GM18519 (cell line): ENCODE measurements at regions not wholly inside any gene's neighbourhood (a gene's known extent, or its start where the extent isn't known, plus 50 kb on each side); places are given as distances from the start of the nearest gene placed in this dataset.
"Not testable (repeated sequence)": the region's sequence is repeated elsewhere in the genome, so short reads cannot be mapped to it uniquely, and the experiment has no call there.

Experiments used
- ATAC-seq: cut with Tn5 transposase; IDR thresholded peaks from one replicate; pipeline ENCODE4 v1.9.1; 2021; ENCODE audit warnings: mild to moderate bottlenecking, moderate library complexity; ENCODE audit not compliant: unreplicated experiment, low FRiP score

DNA sequence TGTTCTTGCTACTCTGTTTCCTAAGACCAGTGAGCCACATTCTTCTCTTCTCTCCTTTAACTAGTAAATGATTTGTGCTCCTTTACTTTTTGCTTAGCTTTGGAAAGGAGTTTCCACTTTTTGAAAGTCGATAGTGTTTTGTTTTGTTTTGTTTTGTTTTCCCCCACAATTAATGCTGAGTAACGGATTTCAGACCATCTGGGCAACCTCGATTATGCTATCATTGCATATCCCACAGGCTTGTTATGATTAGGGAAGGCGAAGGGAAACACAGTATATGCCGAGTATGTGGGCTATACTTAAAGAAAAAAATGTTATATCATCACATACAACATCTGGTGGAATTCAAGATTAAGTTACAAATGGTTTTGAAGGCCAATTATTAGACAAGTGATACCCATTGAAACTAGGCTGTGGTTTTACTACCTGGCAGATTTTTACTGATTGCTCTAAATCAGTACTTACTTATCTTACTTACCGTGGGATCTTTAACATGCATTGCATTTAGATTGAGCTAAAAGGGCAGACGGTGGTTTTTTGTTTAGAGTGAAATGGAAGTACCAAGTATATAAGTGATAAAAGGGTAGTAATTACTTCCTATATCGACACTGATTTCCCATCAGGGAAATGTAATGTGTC lies 361.3 kb upstream of the SOX9 start:
- ATAC-seq, result no peak

DNA sequence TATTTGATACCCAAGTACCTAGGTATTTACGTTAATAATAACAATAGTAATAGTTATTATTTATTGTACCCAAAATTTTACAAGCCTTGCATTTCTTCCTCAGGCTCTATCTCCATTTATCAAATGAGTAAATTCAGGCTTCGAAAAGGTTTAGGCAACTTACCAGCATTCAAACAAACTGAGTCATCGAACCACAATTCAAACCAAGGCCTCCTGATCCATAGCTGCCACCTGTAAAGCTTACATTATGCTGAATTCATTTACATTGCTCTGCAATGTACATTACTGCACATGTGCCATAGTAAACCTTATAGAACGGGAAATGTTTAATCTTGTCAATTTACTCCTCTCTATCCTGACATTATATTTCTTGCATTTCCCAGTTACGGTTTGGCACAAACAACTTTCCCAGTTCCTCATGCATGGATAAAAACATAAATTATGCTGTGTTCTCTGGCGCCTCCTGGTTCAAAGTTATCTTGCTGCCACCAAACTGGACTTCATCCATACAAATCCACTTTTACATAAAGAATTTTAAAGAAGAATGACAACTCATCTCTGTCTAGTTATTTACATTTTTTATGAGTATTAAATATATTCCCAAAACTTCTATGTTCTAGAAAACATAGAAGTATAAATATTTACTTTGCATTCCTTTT lies 360.6 kb upstream of the SOX9 start:
- no peak for ATAC-seq

DNA sequence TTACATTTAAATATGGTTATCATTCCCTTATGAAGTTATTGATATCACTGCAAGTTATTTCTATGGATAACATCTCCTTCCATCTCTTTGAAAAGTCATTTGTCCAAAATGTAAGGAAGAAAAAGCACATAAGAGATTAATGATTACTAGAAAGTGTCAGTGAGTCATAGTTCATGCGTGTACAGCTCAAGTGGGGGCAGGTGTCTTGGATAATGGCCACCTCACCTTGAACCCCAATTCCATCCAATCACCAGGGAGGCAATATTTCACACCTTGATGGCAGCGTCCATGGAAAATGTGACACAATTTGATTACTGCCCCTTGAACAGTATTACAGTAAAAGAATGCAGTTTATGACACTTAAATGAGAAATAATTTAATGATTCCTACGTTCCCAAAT lies 358.3 kb upstream of the SOX9 start:
- ATAC-seq, result no peak

DNA sequence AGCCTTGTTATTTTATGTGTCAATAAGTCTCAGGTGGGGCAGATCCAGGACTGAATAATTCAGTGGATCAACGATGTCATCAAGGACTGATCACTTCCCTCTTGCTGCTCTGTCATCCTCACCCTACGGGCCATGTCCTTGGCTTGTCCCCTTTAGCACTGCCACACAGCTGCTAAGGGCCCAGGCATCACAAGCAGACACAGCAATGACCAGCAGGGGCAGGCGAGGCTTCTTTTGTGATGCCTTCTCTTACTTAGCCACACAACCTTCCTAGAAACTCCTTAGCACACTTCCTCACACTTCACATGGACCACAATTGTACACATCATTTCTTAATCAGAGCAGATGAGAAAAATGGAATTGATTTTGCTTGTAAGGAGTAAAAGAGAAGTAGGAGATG lies 356.3 kb upstream of the SOX9 start:
- ATAC-seq, result no peak

DNA sequence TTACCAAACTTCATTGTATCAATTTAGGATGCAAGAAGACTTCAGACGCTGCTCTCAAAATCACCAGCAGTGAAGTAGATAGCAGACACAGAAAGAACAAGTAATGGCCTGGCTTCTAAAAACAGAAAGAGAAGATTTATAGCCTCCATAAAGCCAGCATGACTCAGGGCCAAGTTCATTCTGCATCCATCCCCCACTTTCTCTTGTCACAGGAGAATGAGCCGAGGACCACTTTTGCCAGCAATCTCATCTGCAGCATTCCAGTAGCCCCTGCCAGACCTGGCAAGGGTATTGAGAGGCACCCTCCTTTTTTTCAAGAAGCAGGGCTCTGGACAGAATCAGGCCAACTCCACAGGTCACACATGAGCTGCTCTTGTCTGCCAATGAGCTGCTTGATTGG lies 355.4 kb upstream of the SOX9 start:
- ATAC-seq, result no peak

DNA sequence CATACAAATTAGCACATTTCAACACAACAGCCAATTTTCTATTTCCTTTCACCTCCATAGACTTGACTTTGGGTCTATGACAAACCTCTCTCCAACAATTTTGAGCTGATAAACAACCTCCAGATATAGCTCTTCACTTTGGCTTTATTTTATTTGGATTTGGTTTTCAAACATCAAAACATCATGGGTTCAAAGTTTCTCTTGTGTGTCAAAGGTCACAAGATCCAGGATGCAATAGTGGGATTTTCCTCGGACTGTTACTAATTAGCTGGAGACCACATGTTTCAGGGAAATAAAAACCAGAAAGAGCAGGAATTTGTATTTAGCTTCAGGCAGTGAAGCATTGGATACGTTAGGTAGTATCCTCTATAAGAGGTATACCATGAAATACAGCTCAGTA lies 351.0 kb upstream of the SOX9 start:
- no peak for ATAC-seq

DNA sequence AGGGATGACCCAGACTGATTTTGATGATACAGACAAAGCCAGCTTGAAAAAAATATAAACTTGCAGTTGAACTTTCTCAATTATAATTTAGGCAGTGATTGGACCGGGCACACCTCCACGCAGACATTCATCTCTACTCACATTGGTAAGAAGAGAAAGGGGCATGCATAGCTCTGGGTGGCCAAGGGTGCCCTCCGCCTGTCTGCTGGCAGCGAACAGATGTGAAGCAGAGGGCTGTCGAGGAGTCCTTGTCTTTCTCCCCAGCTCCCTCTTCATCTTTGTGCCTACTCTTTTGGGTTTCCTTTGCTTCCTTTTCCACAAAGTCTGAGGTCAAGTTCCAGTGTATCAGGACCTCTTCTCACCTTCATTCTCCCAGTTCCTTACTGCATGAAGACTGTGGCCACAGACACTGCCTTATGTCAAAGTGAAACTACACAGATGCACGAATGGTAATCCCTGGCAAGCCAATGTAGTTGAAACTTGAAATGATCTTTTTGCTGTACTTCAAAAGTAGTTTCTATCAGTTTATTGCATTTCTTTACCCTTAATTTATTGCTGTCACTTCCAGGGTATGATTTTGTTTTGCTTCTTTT lies 343.7 kb upstream of the SOX9 start:
- ATAC-seq, result peak; percentile 67

DNA sequence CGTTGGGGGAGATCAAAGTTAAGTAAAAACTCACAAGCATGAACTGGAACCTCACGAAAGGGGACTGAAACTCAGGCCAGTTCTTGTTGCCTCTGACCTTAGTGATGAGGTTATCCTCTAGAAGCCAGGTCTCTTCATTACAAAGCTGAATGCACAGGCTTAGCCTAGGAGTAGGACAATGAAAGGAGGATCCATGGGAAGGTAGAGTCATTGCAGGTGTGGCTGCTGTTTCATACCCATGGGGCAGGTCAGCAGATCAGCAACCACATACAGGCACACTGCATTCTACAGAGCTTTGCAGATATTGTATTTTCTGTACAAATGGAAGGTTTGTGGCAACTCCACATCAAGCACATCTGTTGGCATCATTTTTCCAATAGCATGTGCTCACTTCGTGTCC lies 341.3 kb upstream of the SOX9 start:
- ATAC-seq, result no peak

DNA sequence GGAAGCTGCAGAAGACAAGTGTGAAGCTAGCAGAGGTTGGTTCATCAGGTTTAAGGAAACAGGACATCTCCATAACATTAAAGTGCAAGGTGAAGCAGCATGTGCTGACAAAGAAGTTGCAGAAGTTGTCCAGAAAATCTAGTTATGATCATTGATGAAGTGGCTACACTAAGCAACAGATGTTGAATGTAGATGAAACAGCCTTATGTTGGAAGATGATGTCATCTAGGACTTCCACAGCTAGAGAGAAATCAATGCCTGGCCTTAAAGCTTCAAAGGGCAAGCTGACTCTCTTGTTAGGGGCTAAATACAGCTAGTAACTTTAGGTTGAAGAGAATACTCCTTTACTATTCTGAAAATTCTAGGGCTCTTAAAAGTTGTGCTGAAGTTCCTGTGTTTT lies 340.2 kb upstream of the SOX9 start:
- no peak for ATAC-seq

DNA sequence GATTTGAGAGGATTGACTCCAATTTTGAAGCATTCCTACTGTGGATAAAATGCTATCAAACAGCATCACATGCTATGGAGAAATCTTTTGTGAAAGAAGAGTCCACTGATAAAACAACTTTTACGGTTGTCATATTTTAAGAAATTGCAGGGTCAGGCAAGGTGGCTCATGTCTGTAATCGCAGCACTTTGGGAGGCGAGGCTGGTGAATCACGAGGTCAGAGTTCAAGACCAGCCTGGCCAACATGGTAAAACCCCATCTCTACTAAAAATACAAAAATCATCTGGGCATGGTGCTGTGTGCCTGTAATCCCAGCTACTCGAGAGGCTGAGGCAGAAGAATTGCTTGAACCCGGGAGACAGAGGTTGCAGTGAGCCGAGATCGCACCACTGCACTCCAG lies 338.8 kb upstream of the SOX9 start:
- ATAC-seq, result not testable (repeated sequence)

DNA sequence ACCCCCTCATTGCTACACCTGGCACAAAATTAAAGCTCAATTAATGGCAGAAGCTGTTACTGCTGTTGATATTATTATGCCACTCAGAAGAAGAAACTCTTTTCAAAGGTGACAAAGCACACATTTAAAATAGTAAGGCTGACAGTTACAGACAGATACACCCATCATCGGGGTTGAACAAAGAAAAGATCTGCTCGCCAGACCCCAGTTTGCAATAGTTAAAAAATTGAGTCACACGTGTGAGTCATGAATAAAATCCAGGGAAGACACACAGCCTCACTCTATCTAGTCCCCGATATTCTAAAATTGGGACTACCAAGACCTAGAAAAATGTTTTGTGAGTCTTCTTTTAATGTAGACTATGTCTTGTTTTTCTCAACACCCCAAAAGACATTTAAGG lies 330.0 kb upstream of the SOX9 start:
- no peak for ATAC-seq

DNA sequence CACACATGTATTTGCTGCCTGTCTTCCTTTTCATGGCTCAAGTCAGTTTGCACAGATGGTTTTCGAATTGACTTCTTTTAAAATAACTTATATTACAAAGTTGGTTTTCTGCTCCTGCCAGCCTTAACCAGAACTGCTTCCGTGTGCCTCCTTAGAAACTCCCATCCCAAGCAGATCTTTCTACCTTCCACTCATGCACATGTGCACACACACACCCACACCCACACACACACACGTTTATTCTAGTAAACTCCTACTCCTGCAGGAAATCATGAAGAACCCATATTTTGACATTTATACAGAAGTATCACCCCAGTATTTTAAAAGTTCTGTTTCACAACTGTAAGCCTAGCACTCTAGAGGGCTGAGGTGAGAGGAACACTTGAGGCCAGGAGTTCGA lies 329.5 kb upstream of the SOX9 start:
- ATAC-seq, result no peak

DNA sequence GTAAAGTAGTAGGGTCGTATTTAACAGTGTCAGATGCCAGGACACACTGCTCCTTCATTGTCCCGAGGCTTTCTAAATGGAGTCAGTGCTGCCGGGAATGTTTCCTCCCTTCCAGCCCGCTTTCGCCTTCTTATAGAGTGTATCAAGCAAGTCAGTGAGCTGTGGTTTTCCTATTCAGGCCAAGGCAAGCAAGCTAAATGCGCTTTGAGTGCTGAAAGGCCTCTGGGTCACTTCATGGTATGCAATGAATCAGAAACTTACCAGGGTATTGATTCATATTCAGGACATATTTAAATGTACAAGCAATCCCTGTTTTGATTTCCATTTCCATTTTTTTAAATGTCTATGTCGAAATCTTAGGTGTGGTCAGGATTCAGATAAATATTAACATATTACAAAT lies 327.9 kb upstream of the SOX9 start:
- ATAC-seq, result no peak

DNA sequence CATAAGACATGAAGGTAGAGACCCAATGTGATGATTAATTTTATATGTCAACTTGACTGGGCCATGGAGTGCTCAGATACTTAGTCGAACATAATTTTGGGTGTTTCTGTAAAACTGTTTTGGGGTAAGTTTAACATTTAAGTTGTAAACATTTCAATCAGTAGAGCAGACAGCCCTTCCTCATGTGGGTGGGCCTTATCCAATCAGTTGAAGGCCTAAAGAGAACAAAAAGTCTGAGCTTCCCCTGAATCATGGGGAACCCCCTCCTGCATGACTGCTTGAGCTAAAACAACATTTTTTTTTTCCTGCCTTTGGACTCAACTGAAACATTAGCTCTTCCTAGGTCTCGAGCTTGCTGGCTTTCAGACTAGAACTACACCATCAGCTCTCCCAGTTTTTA lies 327.3 kb upstream of the SOX9 start:
- no peak for ATAC-seq

DNA sequence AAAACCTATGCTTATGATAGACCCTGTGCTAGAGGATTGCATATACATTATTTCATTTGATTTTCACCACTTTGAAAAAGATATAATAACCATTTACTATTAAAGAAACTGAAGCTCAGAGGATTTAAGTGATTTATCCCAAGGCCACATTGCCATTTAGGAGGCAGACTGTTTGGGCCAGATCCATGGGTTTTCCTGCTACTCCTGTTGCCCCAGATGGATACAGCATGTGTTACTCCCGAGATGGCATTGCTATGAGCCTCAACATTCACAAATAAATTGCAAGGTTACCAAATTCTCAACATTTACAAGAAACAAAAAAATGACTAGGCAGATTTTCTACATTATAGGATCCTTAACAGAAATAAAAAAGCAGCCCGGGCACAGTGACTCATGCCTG lies 322.1 kb upstream of the SOX9 start:
- ATAC-seq, result no peak

DNA sequence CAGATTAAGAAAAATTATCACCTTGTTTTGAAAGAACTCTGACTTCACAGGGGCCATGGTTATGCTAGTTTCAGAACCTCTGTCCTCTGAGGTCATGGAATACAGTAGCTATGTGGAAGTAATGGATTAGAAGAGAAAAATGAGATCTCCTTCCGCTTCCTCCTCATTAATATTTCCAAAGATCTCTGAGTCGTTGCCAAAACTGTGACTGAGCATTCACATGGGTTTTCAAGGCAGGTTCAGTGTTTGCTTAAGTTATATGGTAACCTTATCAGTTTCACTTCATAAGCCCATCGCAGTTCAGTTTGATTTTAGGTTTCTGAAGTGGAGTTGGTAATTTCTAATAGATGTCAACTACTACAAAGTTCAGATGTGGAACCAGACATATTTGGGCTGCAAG lies 321.2 kb upstream of the SOX9 start:
- no peak for ATAC-seq

DNA sequence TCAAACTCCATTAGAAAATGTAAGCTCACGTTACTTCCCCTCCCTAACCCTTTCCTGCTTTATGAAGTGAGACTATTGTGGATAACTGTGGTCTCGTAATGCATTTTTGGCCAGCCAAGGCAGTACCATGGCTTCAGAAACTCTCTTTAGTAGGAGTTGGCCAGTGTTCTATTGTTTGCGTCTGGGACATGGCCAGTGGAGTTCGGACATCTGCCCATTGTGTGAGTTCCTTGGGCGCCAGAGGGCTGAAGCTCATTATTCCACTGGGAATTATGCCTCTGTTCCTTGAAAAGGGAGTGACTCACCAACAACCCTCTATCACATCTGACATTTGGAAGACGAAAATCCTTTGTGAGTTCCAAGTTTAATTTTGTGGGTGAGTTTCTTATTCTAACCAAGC lies 319.5 kb upstream of the SOX9 start:
- no peak for ATAC-seq

DNA sequence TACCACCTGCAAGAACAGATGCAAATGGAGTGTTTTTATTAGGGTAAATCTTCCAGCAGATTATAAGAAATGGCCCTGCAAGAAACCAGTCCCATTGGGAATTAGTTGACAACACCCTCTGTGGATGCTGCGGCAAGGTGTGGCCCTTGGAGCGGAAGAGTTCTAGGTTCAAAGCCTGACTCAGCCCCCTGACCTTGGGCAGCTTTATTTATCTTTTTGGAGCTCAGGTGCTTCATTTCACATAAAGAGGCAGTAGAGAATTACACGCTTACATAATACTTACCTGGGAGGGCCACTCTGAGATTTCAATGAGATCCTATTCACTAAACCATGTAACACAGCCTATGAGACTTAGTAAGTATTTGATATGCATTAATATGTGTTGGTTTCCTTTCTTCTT lies 318.2 kb upstream of the SOX9 start:
- no peak for ATAC-seq

DNA sequence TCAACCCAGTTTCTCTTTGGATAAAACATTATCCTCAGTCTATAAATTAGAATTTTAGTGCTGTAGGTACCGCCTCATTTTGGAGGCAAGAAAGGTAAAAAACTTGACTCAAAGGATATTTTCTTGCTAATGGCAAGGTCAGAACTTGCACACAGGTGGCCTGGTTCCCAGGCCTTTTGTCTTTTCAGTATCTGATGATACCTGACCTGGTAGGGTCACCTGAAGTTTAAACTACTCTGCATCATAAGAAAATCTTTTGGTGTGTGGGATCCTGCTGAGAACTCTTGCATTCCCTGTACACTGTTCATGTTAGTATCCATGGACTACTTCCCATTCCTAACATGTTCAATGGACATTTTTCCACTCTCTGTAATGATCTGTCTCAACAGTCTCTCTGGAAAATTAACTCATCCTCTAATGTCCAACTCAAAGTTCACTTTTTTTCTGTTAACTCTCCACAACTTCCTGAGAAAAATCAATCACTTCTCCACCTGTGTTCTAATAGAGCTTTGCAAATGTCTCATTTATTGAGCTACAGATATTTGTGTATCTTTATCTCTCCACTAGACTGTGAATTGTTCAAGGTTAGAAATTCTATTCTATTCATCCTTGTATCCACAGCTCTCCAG lies 317.1 kb upstream of the SOX9 start:
- ATAC-seq, result no peak

DNA sequence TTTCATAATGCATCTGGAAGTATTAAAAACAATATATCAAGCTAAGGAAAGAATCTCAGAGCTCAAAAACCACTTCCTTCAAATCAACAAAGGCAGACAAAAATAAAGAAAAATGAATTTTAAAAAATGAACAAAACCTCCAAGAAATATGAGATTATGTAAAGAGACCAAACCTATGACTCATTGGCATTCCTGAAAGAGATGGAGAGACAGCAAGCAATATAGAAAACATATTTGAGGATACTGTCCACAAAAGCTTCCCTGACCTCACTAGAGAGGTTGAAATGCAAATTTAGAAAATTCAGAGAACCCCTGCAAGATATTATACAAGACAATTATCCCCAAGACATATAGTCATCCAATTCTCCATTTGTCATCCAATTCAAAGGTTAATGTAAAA lies 311.3 kb upstream of the SOX9 start:
- ATAC-seq, result no peak

DNA sequence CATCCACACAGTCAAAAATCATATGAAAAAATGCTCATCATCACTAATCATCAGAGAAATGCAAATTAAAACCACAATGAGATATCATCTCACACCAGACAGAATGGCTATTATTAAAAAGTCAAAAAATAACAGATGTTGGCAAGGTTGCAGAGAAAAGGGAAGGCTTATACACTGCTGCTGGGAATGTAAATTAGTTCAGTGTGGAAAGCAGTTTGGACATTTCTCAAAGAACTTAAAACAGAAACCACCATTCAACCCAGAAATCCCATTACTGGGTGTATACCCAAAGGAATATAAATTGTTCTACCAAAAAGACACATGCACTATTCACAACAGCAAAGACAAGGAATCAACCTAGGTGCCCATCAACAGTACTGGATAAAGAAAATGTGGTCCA lies 307.0 kb upstream of the SOX9 start:
- ATAC-seq, result not testable (repeated sequence)

DNA sequence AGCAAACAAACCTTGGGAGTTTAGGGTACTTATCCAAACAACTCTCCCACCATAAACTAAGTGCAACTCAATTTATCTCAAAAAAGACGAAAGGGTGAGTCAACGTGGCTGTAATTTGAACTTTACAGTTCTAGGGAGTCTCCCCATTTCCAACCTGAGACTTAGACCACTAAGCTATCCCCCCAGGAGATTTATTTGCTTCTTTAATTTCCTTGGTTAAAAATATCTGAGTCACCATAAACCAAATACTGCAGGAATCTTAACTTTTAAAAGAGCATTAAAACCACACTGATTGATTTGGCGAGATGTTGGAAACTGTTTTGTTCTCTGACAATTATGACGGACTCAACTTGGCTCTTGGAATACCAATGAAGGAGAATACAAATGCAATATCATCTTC lies 299.3 kb upstream of the SOX9 start:
- ATAC-seq, result no peak
